ENCODE measurements at regions not wholly inside any gene's neighbourhood (a gene's known extent, or its start where the extent isn't known, plus 50 kb on each side); places are given as distances from the start of the nearest gene placed in this dataset.
A peak's percentile ranks its signal among the peaks of the same experiment; 100 is the strongest.

DNA sequence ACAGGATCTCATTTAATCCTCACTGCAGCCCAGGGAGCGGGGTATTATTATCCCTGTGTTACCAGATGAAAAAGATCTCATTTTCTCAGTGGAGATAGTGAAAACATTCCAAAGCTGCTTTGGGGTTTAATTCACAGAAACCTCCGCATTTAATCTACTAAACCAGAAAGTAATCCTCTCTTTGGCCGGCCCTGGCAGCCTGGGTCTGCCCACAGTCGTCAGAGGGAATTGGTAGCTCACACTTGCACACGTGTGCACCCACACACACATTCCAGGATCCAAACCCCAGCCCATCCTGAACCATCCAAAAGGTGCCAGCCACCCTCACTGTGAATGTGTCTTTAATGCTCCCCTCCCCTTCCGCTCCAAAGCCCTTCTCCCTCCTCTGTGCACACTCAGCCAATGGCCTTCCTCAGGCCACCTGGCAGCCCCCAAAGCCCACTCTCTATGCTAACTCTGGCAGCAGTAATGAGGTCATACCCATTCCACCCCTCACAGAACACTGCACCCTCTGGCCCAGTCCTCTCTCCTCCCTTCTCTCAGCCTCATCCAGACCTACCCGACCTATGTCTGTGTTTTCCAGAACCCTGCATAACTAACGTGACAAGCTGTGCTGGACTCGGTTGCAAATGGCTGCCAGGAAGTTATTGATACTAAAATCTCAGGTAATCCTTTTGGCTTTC, 466.2 kb downstream of the SOX6 start:
- H3K9ac ChIP-seq (ENCODE audit: low read depth in 2 of 2, low read length in 2 of 2), result no peak overlapping the region
- intact Hi-C loops (cut with DNase I), result no loop called here
- no peaks in the 10 kb centered on the region for H3K36me3 ChIP-seq
- H3K9me3 ChIP-seq, result no peaks in the 10 kb centered on the region
- TF ChIP-seq, protein P1, sequence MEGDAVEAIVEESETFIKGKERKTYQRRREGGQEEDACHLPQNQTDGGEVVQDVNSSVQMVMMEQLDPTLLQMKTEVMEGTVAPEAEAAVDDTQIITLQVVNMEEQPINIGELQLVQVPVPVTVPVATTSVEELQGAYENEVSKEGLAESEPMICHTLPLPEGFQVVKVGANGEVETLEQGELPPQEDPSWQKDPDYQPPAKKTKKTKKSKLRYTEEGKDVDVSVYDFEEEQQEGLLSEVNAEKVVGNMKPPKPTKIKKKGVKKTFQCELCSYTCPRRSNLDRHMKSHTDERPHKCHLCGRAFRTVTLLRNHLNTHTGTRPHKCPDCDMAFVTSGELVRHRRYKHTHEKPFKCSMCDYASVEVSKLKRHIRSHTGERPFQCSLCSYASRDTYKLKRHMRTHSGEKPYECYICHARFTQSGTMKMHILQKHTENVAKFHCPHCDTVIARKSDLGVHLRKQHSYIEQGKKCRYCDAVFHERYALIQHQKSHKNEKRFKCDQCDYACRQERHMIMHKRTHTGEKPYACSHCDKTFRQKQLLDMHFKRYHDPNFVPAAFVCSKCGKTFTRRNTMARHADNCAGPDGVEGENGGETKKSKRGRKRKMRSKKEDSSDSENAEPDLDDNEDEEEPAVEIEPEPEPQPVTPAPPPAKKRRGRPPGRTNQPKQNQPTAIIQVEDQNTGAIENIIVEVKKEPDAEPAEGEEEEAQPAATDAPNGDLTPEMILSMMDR (IDR thresholded peaks at IDR 0.05), result no peak
- no peaks in the 10 kb centered on the region for H3K27me3 ChIP-seq
- no peak for DNase-seq
- no peaks in the 10 kb centered on the region for H3K4me1 ChIP-seq
- H3K4me3 ChIP-seq, result no peak overlapping the region
- no peak overlapping the region for H3K27ac ChIP-seq

DNA sequence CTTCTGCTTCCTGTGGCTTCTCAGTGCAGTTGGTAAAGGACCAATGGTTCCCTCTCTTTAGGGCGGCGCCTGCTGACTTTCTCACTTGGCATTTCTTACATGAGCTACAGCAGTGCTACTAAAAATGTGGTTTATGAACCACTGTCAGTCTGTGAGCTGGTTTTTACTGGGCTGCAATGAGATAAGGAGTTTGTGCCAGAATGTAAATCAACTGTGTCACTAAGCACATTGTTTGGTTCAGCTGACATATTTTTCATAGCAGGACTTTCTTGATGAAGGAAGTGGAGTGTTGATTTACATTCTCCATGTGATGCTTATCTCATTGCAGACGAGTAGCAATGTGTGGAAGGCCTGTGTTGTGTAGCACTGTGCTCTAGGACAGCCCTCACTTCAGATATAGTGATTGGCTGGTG, 463.3 kb downstream of the SOX6 start:
- TF ChIP-seq, protein P1 (IDR thresholded peaks at IDR 0.05), result no peak
- no peak overlapping the region for H3K27ac ChIP-seq

DNA sequence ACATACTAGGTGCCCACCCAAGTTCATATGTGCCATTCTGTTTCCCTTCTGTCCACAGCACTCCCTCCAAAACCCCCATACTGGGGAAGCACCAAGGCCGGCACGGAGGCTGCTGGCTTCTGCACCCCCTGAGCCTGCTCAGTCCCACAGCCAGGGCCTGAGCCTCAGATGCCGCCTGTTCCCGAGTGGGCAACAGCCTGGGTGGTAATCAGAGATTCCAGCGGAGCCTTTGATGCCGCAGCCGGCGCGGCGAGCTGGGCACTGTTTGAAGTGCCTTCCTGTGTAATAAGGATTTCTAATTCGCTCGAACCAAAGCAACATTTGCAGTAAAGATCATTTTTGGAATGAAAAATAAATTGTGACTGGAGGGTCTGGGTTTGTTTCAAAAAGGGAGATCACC, 460.3 kb downstream of the SOX6 start:
- TF ChIP-seq, protein P1 (IDR thresholded peaks at IDR 0.05), result no peak
- H3K9me3 ChIP-seq, result no peaks in the 10 kb centered on the region
- H3K4me1 ChIP-seq, result no peaks in the 10 kb centered on the region
- intact Hi-C loops (cut with DNase I), result no loop called here
- no peak overlapping the region for H3K4me3 ChIP-seq
- no peaks in the 10 kb centered on the region for H3K27me3 ChIP-seq
- DNase-seq, result no peak
- no peaks in the 10 kb centered on the region for H3K36me3 ChIP-seq
- no peak overlapping the region for H3K9ac ChIP-seq (ENCODE audit: low read depth in 2 of 2, low read length in 2 of 2)
- no peak overlapping the region for H3K27ac ChIP-seq

More for the DNA sequence above, 463.3 kb downstream of the SOX6 start:
- H3K27me3 ChIP-seq, result no peaks in the 10 kb centered on the region
- H3K9ac ChIP-seq (ENCODE audit: low read depth in 2 of 2, low read length in 2 of 2), result no peak overlapping the region
- no peaks in the 10 kb centered on the region for H3K36me3 ChIP-seq
- H3K4me3 ChIP-seq, result no peak overlapping the region
- intact Hi-C loops (cut with DNase I), result no loop called here
- no peaks in the 10 kb centered on the region for H3K9me3 ChIP-seq
- H3K4me1 ChIP-seq, result no peaks in the 10 kb centered on the region
- peak; percentile 30 for DNase-seq

DNA sequence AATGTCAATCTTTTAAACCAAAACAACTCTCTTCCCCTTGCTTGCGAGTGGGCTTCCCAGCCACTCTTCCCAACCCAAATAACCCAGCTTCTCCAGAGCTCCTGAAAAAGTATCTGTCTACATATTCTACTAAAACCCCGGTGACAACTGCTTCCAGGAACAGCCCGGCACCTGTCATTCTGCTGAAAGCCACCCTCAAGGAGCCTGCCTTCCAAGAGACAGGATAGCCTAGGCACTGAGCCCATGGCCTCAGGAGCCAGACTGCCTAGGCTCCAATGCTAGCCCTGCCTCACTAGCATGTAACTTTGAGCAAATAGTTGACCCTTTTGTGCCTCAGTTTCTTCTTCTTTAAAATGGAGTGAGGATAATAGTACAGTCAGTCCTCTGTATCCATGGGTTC, 459.8 kb downstream of the SOX6 start:
- TF ChIP-seq, protein P1 (IDR thresholded peaks at IDR 0.05), result no peak
- no peaks in the 10 kb centered on the region for H3K4me1 ChIP-seq
- H3K27ac ChIP-seq, result no peak overlapping the region
- H3K27me3 ChIP-seq, result no peaks in the 10 kb centered on the region
- no peak for DNase-seq
- no peak overlapping the region for H3K9ac ChIP-seq (ENCODE audit: low read depth in 2 of 2, low read length in 2 of 2)
- H3K9me3 ChIP-seq, result no peaks in the 10 kb centered on the region
- H3K36me3 ChIP-seq, result no peaks in the 10 kb centered on the region
- intact Hi-C loops (cut with DNase I), result no loop called here
- H3K4me3 ChIP-seq, result no peak overlapping the region

DNA sequence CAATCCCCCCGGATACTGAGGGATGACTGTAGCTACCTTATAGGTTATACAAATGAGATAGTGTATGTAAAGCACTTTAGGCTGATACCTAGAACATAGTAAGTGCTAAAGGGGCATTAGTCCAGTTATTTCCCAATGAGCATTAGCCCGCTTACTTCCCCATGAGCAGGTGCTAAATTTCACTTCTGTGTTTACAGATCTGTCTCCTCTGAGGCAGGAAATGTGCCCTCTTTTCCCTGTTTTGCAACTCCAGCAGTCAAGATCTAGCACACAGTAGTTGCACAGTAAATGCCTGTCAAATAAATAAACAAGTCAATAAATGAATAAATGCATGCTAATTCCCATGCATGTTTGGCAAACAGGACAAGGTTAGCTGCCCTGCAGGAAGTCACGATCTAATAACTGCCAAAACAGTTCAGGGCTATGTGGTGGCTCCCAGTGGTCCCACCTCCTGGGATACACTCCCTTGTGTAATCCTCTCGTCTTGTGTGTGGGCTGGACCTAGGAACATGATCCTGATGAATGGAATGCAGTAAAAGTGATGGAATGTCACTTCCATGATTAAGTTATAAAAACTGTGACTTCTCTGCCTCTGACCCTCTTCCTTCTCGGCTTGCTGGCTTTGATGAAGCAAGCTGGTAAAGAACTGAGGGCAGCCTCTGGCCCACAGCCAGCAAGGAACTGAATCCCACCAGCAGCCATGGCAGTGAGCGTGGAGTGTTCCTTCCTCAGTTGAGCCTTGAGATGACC, 459.0 kb downstream of the SOX6 start:
- Histone ChIP-seq H3K27ac (no peak overlapping the region), H3K4me3 (no peak overlapping the region), H3K9ac (ENCODE audit: low read depth in 2 of 2, low read length in 2 of 2) (no peak overlapping the region), H3K4me1 (peaks cover 3% of the 10 kb centered on the region), H3K9me3 (no peaks in the 10 kb centered on the region), H3K27me3 (no peaks in the 10 kb centered on the region), H3K36me3 (no peaks in the 10 kb centered on the region)
- no peak for DNase-seq
- intact Hi-C loops (cut with DNase I), result no loop called here
- TF ChIP-seq, protein P1 (IDR thresholded peaks at IDR 0.05), result no peak
